ENCODE measurements at regions not wholly inside any gene's neighbourhood (a gene's known extent, or its start where the extent isn't known, plus 50 kb on each side); places are given as distances from the start of the nearest gene placed in this dataset.

GRCh38 chr19:31500946-31501345, 151.7 kb upstream of the TSHZ3 start:
- no peak for TF ChIP-seq TCF12 (IDR thresholded peaks at IDR 0.05)
- no peak for TF ChIP-seq RFX5 (IDR thresholded peaks at IDR 0.05; ENCODE audit: low read length)
- no peak for TF ChIP-seq CTCF (IDR thresholded peaks at IDR 0.05)
- TF ChIP-seq TAF1 (IDR thresholded peaks at IDR 0.05; ENCODE audit: borderline replicate concordance, low read depth, low read length) = no peak
- no peak for TF ChIP-seq NRF1 (IDR thresholded peaks at IDR 0.05; ENCODE audit: low read depth, low read length)
- TF ChIP-seq YY1 (IDR thresholded peaks at IDR 0.05; ENCODE audit: low read depth) = no peak
- TF ChIP-seq EZH2phosphoT487 (IDR thresholded peaks at IDR 0.05; ENCODE audit: borderline replicate concordance, low read depth) = no peak
- TF ChIP-seq REST (IDR thresholded peaks at IDR 0.05; ENCODE audit: low read depth, low read length) = no peak
- TF ChIP-seq POLR2AphosphoS5 (IDR thresholded peaks at IDR 0.05; ENCODE audit: low read depth, low read length) = no peak
- TF ChIP-seq FOSL2 (IDR thresholded peaks at IDR 0.05; ENCODE audit: borderline replicate concordance, low read depth) = no peak

Measured in SK-N-SH (cell line).